ENCODE measurements at regions not wholly inside any gene's neighbourhood (a gene's known extent, or its start where the extent isn't known, plus 50 kb on each side); places are given as distances from the start of the nearest gene placed in this dataset.

DNA sequence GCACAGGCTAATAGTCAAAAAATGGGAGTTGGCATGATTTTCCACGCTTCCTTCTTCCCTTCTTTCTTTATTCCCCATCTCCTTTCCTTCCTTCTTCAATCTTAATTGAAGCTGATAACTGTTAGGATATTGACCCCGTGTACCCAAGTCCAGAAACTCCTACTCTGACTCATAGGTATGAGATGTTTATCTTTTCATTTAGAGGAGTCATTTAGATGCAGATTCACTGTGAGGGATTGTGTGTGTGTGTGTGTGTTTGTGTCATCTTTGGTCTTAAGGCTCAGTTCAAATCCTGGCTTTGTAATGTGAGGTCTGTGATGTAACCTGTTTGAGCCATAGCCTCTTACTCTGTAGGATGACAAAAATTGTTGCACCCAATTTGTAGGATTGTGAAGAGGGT is 332.0 kb upstream of the MAF start:
- DNase-seq (ENCODE audit: low spot score), result no peak

DNA sequence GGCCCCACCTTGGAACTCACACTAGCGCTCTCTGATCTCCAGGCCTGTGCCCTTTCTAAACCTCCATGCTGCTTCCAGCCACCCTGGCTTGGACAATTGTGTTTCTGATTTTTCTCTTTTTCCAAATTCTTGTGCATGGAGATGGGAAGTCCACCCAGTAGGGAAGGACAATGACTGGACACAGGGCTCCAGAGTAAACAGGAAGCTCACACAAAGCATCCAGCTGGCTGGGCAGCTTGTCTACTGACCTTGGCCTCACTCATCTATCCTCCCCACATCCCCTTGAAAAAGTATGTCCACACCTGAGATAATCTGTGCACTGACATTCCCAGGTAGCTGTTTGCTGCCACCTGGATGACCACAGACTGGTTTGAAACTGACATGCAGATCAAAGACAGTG is 331.2 kb upstream of the MAF start:
- DNase-seq (ENCODE audit: low spot score), result no peak

DNA sequence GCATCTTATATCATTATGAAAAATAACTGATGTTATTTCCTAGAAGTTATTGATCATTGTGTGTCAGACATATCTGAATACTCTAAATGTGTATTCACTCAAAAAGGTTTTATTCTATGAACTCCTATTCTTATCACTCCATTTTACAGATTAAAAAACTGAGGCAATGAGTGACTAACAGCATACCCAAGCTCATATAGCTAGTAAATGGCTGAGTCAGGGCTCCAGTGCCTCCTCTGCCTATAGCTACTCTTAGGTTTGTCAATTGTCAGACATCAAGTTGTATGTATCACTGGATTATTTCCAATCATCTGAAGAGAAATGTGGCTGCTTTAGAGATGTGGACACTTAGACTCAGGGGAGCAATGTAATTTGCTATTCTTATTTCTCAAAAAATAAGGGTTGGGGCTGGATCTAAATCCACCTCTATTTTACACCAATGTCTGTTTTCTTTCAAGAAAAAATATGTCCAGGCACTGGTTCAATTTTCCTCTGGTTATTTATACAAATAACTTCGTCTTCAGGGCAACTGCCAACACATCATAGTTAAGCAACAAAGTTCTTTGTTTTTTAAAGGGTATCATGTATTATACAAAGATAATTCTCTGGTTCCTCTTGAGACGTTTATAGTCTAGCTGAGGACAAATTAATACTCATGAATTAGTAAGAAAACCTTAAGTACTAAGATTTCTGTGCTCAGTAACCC is 328.9 kb upstream of the MAF start:
- DNase-seq (ENCODE audit: low spot score), result no peak

DNA sequence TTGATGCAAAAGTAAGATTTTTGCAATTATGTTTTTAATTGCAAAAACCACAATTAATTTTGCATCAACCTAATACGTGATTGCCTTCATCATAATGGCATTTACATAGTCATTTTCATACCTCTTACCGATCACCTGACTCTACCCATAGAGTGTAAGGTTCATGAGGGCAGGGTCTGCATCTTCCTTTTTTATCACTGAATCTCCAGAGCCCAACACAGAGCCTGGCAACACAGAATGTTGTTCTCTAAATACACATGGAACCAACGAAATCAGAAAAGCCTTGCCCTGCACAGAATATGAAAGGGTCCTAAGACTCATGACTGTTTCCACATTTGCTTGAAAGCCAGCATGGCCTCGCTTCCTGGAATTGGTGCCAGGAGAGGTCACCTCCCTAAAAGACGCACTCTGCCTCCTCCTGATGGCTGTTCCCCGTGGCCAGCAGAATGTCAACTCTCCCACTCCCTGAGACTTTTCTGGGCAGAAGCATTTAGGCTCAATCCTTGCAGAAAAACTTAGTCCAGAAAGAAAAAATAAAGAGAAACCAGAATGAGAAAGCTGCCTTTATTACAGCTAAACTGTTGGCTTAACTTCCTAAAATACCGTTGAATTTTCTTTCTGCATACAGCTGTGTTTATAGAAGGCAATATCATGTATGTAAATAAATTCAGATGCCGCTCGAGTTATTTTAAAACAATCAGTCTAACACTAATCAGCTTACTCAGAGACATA is 327.8 kb upstream of the MAF start:
- DNase-seq (ENCODE audit: low spot score), result no peak

DNA sequence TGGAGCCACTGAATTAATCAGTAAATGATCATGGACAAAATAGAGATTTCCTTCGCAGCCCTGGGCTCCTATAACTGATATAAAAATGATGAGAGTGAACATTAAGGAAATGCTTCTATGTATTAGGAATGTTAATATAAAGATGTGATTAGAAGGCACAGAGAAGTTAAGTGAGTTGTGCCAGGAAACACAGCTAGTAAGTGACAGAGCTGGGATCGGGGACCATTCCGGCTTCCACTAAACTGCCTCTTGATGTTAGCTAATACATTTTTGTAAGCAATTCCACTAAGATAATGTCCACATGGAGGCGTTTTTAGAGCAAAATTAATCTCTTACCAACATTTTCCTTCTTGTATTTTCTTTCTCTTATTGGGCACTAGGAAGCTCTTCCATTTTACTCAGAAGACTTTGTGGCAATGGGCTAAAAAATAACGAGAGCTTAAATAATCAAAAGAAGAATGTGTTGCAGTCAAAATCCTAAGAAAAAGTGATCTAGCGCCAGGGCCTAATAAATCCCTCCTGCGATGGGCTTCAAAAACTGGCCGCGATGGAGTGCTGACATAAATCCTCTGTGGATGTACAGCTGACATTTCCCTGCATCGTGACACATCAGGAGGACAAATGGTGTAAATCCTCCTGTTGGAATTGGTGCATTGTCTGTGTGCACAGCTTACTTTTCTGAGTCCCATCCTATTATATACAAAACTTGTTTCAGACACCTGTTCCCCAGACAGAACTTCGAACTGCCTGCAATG is 326.1 kb upstream of the MAF start:
- no peak for DNase-seq (ENCODE audit: low spot score)

DNA sequence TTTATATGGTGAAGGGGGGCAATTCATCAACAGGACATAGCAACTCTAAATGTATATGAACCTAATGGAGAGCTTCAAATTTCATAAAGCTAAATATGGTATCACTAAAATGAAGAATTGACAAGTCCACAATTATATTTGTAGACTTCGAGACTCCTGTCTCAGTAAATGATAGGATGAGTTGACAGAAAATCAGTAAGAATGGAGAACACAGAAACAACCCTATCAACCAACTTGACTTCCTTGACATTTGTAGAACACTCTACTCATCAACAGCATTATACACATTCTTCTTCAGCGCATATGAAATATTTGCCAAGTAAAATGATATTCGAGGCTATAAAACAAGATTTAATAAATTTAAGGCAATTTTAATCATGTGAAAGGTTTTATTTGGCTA is 322.9 kb upstream of the MAF start:
- DNase-seq (ENCODE audit: low spot score), result no peak

DNA sequence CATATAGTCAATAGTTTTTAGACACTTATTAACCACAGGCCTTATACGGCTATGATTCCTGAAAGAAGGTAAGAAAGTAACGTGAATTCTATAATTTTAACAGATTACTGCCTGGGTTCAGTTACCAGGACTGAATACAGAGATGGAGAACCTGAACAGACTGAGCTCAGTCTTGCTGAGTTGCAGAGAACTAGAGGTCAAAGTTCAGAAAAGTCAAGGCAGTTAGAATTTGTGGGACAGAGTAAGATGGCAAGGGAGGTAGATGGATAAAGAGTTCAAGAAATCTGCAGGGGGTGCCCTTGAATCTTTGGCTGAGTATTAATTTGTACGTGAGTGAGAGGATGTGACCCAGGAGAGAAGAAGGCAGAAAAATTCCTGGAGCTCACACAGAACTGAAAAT is 320.1 kb upstream of the MAF start:
- no peak for DNase-seq (ENCODE audit: low spot score)

DNA sequence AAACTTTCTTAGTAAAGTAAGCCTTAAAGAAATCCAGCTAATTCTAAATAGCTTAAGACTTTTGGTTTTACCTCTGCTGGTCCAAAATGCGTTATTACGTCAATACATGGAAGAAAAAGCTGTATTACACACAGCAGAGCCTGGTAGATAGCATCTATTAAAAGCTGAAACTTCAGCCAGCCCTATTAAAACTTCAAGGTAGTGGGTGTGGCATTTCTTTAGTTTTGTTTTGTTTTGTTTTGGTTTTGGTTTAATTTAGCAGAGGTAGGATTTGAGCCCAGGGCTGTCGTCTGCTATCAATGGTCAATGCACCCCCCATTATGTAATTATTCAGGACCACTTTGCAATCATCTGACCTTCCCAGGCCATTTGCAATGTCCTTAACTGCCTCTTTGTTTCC is 318.4 kb upstream of the MAF start:
- DNase-seq (ENCODE audit: low spot score), result no peak

DNA sequence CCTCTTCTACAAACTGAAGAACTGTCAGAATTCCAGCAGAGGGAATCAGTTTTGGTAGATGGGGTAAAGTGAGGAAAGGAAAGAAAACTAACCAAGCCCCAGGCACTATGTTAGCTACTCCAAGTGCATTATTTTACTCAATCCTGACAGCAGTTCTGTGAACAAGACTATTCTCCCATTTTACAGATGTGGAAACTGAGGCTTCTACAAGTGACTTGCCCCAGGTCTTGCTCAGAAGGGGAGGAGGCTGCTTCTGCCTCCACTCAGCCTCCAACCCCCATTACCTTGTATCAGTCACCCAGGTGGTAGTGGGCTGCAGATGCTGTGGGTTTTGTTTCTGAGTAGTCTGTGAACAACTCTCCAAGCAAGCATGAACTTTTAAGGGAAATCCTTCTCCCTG is 315.2 kb upstream of the MAF start:
- no peak for DNase-seq (ENCODE audit: low spot score)

DNA sequence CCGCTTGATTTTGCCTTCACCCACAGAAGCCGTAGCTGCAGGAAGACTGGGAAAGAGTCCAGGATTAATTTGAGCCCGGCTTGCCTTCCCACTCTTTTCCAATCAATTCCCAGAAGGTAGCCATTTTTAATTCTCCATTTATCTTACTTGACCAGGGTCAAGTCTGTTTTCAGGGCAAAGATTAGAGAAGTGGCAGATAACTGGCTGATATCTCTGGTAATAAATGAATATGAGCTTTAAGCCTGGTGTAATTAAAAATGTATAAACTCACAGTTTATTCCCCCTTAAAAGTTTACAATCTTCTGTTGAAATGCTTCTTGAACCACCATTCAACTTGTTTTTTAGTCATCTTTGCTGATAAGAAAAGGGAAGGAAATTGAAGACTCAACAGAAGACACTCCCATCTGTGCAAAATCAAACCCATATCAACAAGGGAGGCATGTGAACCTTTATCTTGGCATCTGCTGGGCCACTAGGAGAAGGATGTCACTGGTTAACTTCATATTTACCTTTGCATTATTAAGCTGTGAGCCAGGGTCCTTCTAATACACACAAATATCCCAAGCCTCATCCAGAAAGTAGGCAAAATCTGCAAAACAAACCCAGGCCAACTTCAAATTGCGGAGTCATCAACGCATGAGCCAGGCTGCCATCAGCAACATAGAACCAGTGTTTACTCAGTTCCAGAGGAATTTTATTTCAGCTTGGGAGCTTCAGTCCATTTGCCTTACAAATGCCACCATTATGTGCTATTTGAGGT is 314.6 kb upstream of the MAF start:
- DNase-seq (ENCODE audit: low spot score), result no peak

DNA sequence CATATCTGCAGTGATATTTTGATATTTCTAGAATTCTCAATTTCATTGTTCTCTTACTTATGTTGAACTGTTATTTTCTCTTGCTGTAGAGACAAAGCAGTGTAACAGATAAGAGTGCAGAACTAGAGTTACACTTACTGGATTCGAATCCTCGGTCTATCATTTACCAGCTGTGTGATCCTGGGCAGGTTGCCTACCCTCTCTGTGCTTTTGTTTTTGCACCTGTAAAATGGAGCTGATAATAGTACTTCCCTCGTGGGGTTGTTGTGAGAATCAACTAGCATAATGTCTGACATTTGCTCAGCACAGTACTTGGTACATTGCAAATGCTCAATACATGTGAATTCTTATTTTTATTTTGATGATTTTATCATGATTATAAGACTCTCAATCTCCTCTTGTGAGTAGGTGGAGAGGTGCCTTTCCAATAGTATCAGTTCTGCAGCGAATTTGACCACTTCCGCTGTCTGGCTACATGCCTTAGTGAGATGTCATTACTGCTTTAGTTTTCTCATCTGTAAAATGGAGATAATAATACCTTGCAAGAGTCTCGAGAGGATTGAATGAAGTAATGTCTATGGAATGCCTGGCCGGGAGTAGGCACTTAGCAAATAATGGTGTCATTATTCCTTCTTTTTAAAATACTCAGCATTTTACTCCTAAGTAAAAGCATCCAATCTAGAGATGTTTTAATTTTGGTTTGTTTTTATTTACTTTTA is 312.2 kb upstream of the MAF start:
- no peak for DNase-seq (ENCODE audit: low spot score)

DNA sequence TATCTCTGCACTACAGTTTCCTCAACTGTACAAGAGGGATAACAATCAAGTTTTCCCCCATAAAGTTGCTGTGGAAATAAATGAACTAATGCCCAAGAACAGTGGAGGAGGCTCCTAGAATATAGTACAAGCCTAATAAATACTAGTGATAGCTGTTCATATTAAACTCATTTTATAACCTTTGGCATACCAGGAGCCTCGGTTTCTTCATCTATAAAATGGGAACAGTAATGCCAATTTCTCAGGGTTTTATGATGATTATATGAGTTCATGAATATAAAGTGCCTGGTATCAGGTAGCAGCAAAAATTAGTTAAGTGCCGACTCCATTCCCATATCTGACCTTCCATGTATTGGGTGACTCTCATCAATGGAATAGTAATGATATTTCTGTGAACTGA is 311.1 kb upstream of the MAF start:
- DNase-seq (ENCODE audit: low spot score), result no peak

DNA sequence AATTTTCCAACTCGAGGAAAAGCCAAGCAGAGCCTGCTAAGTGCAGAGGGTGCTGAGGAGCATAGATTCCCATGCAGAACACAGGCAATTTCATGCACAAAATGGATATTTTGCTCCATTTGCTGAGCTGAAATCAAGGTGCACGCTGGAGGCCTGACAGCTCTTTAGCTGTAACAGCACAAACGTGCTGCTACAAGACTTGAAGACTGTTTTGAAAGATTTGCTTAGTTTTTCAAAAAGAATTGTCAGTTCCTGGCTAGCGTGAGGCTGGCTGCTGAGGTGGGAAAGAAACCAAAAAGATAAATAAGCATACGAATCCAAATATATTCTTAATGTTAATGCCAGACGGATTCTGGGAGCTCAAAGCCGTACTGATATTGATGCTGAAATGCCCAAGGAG is 309.0 kb upstream of the MAF start:
- no peak for DNase-seq (ENCODE audit: low spot score)

DNA sequence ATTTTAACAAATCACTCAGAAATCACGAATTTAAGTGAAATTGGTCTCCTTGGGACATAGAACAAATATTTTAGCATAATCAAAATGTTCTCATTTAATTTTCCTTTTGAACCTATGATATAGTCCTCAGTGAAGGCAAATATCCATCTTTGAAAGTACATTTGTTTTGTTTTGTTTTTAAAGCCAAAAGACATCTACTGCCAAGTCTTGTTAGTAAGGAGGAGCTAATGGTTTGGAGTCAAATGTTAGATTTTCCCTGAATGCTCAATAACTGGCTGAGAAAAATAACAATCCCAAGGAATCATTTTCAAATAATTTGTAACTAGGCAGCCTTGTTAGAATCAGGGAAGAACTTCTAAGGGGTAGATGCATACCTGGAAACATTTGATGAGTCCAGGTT is 302.9 kb upstream of the MAF start:
- DNase-seq (ENCODE audit: low spot score), result no peak

DNA sequence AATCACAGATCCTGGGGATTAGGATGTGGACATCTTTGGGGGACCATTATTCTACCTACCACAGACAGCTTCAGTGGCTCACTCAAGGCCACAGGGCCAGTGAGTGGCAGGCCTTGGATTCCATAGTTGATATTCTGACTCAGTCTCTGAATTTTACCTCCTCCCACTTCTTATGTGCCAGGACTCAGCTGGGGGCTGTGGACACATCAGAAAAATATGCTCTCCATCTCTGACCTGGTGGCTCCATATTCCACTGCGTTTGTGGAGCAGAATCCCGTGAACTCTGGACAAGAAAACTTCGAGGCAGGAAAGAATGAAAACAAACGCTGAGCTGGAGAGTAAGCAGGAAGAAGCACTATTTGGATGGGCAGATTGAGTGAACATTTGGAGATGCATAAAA is 301.8 kb upstream of the MAF start:
- DNase-seq (ENCODE audit: low spot score), result no peak

DNA sequence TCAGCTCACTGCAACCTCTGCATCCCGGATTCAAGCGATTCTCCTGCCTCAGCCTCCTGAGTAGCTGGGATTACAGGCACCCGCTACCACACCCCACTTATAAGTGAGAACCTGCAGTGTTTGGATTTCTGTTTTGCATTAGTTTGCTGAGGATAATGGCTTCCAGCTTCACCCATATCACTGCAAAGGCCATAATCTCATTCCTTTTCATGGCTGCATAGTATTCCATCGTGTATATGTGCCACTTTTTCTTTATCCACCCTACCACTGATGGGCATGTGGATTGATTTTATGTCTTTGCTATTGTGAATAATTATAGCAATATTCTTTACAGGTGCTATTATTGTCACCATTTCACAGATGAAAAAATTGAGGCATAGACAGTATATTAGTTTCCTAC is 301.0 kb upstream of the MAF start:
- DNase-seq (ENCODE audit: low spot score), result no peak

DNA sequence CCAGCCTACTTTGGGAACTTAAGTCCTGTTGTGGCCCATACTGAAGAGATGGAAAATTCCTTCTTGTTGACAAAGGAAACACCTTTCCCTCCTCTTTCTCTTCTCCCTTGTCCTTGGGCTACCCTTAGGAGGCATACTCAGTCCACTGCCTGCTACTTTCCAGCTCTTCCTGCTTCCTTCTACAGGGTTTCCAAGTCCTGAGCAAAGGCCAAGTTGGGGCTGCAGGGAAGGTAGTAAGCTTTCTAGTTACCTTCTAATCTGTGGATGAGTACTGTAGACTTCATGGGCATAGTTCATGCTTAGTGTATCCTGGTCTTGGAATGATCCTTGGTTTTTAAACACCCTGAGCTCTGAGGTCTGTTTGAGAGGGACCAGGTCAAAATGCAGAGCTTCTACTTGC is 299.2 kb upstream of the MAF start:
- no peak for DNase-seq (ENCODE audit: low spot score)

DNA sequence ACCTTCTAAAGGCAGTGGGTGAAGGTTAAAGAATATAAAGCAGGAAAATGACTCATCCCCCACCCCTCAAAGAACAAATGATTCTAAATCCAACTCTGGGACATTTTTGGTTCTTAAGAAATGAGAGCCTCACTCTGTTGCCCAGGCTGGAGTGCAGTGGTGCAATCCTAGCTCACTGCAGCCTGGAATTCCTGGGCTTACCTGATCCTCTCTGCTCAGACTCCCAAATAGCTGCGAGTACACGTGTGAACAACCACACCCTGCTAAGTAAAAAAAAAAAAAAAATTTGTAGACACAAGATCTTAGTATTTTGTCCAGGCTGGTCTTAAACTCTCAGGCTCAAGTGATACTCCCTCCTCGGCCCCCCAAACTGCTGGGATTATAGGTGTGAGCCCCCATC is 298.8 kb upstream of the MAF start:
- no peak for DNase-seq (ENCODE audit: low spot score)

DNA sequence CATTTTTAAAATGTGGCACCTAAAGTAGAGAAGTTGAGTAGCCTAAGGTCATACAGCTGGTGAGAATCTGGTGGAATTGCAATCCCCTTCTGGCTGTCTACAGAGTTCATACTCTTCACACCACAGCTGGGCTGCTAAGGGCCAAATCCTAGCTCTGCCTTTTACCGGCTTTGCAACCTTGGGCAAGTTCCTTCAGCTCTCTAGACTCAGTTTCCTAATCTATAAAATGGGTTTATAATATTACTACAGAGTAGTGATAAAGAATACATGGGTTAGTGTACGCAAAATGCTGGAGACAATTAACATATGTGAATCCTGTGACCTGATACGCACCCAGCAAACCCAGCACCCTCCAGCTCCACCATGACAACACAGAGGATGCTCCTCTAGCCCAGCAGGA is 298.2 kb upstream of the MAF start:
- no peak for DNase-seq (ENCODE audit: low spot score)

DNA sequence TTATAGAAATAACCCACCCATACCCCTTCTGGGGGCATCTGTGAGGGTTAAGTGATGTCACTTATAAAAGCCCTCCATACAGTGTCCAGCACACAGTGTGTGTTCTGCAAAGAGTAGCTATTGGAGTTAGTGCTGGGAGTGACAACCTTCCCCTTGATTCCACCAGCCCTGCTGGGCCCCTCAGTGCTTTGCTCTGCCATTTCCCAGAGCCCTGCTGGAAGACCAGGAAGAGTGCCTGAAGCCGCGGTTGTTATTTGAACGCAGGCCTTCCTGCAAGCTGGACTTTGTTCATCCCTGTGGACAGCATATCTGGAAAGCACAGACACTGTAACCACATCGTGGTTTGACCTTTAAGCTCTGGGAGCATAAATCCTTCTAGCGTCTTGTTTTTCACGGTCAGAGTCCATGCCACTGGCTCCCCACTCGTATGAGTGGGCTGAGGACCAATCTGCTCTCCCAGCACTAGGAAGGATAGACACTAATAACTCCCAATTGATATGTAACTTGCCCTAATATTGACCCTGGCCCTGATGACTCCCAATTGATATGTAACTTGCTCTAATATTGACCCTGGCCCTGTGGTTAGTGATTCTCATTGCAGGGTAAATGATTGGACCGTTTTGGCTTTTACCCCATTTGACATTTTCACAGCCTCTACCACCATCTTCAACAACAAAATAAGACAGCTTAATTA is 297.1 kb upstream of the MAF start:
- no peak for DNase-seq (ENCODE audit: low spot score)

DNA sequence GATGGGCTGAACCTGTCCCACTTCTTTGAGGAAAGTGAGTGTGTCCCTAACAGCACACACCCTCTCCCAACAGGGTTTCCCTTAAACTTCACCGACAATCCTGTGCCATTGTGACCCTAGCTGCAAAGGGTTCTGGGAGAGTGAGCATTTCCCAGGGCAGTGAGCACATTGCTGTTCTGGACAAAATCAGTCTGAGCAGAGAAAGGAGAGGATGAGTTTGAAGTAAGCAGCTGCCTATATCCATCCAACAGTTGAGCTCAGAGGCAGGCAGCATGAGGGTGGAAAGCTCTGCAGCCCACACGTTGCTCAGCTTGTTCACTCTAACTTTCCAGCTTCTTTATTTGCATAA is 296.5 kb upstream of the MAF start:
- DNase-seq (ENCODE audit: low spot score), result no peak

DNA sequence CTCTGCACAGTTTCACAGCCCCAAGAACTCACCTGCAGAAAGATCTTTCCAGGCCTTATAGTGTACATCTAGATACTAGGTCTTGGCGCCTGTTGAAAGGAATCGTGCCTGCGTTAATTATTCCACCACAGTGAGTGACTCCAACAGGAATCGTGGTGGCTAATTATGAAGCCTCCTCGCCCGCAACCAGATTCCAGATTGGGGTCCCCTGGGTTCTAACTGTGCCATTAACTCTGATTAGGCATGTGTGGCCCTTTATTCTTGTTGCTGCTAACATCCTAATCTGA is 295.3 kb upstream of the MAF start:
- DNase-seq (ENCODE audit: low spot score), result no peak
